Suprapubic skin (tissue), 4 donors: ENCODE measurements at regions not wholly inside any gene's neighbourhood (a gene's known extent, or its start where the extent isn't known, plus 50 kb on each side); places are given as distances from the start of the nearest gene placed in this dataset.

Source experiments
- DNase-seq, 2 donors: peaks; one replicate each; pipeline ENCODE4 v3.0.0-alpha.2; 2019; ENCODE audit warnings: low spot score in 2 of 2
- H3K27ac ChIP-seq: fragments of 200-600 bp; sonication (generic); one replicate; pipeline ENCODE4 v1.5.1; 2019
- H3K27me3 ChIP-seq: fragments of 200-600 bp; sonication (generic); one replicate; pipeline ENCODE4 v1.5.1; 2019
- H3K36me3 ChIP-seq: fragments of 200-600 bp; sonication (generic); one replicate; pipeline ENCODE4 v1.5.1; 2019
- H3K4me1 ChIP-seq: fragments of 200-600 bp; sonication (generic); one replicate; pipeline ENCODE4 v1.5.1; 2019
- H3K4me3 ChIP-seq: fragments of 200-600 bp; sonication (generic); one replicate; pipeline ENCODE4 v1.5.1; 2019; ENCODE audit warnings: mild to moderate bottlenecking
- H3K9me3 ChIP-seq: fragments of 200-600 bp; sonication (generic); one replicate; pipeline ENCODE4 v1.5.1; 2019
- EP300 ChIP-seq: sonication (generic); formaldehyde crosslinking; IDR thresholded peaks from one replicate; pipeline ENCODE4 v1.6.1; 2017; ENCODE audit warnings: antibody characterized with exemption
- POLR2A ChIP-seq, 2 donors: fragments of 450-650 bp; IDR thresholded peaks; one replicate each; pipeline ENCODE4 v1.6.1; 2017; ENCODE audit warnings: antibody characterized with exemption in 2 of 2, mild to moderate bottlenecking in 2 of 2, moderate library complexity in 2 of 2
- POLR2AphosphoS5 ChIP-seq, 3 donors: sonication (generic); formaldehyde crosslinking; IDR thresholded peaks; one replicate each; pipeline ENCODE4 v1.6.1; 2017; ENCODE audit warnings: antibody characterized with exemption in 3 of 3
- whole genome bisulfite sequencing: methylation state at CpG from one replicate; pipeline ENCODE4 v1.1.5; 2018; 5-methylcytosine and 5-hydroxymethylcytosine counted together
- TF ChIP-seq, protein P1 (sequence below), 2 donors: fragments of 200-600 bp in 1 of 2; fragments of 450-650 bp in 1 of 2; sonication (generic) in 1 of 2; IDR thresholded peaks; one replicate each; pipeline ENCODE4 v1.5.1; 2016 to 2019; ENCODE audit warnings: antibody characterized with exemption in 2 of 2, mild to moderate bottlenecking in 1 of 2, moderate library complexity in 1 of 2

DNA sequence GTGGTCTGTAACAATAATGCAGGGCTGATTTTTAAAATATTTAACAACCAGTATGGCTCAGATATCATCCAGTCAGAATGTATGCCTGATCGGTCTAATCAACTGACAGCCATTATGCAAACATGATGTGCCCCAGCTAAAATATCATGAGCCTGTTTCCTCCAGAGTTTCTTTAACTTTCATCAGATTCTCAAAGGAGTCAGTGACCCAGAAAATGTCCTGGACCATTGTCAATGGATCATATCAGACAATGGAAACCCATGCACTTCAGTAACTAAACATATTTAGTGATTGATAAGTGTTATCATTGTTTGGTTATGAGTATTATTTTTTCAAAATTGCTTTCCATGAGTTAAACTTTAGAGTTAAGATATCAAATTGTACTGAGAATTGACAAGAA is 173.5 kb downstream of the LMBRD1 start:
- no peaks in the 10 kb centered on the region for H3K9me3 ChIP-seq
- no peak for DNase-seq
- no peaks in the 10 kb centered on the region for H3K27me3 ChIP-seq
- H3K36me3 ChIP-seq: no peaks in the 10 kb centered on the region
- 90% methylated on average over 1 of the region's 1 CpG for WGBS
- no peak overlapping the region for H3K4me3 ChIP-seq
- H3K4me1 ChIP-seq: no peaks in the 10 kb centered on the region
- TF ChIP-seq POLR2A (IDR thresholded peaks at IDR 0.05): no peak
- TF ChIP-seq EP300: no peak
- TF ChIP-seq, protein P1, sequence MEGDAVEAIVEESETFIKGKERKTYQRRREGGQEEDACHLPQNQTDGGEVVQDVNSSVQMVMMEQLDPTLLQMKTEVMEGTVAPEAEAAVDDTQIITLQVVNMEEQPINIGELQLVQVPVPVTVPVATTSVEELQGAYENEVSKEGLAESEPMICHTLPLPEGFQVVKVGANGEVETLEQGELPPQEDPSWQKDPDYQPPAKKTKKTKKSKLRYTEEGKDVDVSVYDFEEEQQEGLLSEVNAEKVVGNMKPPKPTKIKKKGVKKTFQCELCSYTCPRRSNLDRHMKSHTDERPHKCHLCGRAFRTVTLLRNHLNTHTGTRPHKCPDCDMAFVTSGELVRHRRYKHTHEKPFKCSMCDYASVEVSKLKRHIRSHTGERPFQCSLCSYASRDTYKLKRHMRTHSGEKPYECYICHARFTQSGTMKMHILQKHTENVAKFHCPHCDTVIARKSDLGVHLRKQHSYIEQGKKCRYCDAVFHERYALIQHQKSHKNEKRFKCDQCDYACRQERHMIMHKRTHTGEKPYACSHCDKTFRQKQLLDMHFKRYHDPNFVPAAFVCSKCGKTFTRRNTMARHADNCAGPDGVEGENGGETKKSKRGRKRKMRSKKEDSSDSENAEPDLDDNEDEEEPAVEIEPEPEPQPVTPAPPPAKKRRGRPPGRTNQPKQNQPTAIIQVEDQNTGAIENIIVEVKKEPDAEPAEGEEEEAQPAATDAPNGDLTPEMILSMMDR (IDR thresholded peaks at IDR 0.05): no peak
- no peak for TF ChIP-seq POLR2AphosphoS5 (IDR thresholded peaks at IDR 0.05)
- H3K27ac ChIP-seq: no peak overlapping the region

DNA sequence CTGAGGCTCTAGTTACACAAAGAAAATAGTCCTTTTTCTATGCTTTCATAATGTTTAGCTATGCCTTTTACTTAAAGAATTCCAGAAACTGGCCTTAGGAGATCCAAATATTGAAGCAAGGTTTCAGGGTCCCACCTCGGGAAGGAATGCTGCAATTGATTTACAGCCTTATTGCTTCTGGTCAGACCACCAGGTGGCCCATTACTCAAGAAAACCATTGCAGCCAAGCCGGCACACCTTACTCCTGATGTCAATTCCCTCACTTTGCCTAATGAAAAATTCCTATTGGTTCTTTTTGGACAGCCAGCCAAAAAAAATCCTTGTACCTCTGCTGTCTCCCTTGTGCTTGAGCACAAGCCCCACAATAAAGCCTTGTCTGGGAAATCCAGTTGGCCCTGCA is 173.9 kb downstream of the LMBRD1 start:
- TF ChIP-seq, protein P1 (IDR thresholded peaks at IDR 0.05): no peak
- TF ChIP-seq POLR2AphosphoS5 (IDR thresholded peaks at IDR 0.05) (no peak), POLR2A (IDR thresholded peaks at IDR 0.05) (no peak)
- no peaks in the 10 kb centered on the region for H3K27me3 ChIP-seq
- no peak for DNase-seq
- H3K27ac ChIP-seq: no peak overlapping the region
- no peaks in the 10 kb centered on the region for H3K36me3 ChIP-seq
- H3K9me3 ChIP-seq: no peaks in the 10 kb centered on the region
- 19% methylated on average over 2 of the region's 2 CpGs for WGBS
- no peak overlapping the region for H3K4me3 ChIP-seq
- no peaks in the 10 kb centered on the region for H3K4me1 ChIP-seq

DNA sequence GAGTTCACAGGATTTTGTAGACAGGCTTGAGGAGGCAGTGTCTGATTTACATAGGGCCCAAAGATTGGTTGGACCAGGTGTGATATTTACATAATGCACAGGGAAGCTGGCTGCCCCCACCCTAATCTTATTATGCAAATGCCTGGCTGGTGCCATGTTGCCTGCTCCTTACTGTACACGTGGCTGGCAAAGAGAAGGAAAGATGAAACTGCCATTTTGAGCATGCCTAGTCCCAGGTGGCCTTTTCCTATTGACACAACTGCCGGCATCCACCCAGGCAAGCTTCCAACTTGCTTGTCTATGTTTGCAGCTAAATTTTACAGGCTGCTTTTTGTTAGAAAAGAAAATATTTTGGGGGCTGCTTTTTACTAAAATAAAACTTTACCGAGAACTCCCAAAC is 174.6 kb downstream of the LMBRD1 start:
- Histone ChIP-seq H3K36me3 (no peaks in the 10 kb centered on the region), H3K27me3 (no peaks in the 10 kb centered on the region), H3K4me3 (no peak overlapping the region), H3K9me3 (no peaks in the 10 kb centered on the region), H3K27ac (no peak overlapping the region), H3K4me1 (no peaks in the 10 kb centered on the region)
- no peak for TF ChIP-seq POLR2A (IDR thresholded peaks at IDR 0.05)
- no peak for TF ChIP-seq POLR2AphosphoS5 (IDR thresholded peaks at IDR 0.05)
- TF ChIP-seq, protein P1 (IDR thresholded peaks at IDR 0.05): no peak
- TF ChIP-seq EP300: no peak
- no peak for DNase-seq
- 53% methylated on average over 3 of the region's 3 CpGs for WGBS

DNA sequence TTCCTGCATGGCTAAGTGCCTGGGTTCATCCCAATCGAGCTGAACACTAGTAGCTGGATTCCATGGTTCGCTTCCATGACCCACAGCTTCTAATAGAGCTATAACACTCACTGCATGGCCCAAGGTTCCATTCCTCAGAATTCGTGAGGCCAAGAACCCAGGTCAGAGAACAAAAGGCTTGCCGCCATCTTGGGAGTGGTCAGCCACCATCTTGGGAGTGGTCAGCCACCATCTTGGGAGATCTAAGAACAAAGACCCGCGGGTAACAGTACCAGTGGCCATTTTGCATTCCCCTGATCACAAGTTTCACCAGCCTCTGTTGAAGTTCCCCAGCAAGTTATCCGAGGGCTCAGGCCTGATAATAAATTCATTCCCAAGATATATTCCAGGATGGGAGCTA is 179.6 kb downstream of the LMBRD1 start:
- TF ChIP-seq POLR2A (IDR thresholded peaks at IDR 0.05) (no peak), EP300 (no peak), POLR2AphosphoS5 (IDR thresholded peaks at IDR 0.05) (no peak)
- TF ChIP-seq, protein P1 (IDR thresholded peaks at IDR 0.05): no peak
- Histone ChIP-seq H3K4me3 (no peak overlapping the region), H3K27ac (no peak overlapping the region), H3K9me3 (no peaks in the 10 kb centered on the region), H3K4me1 (no peaks in the 10 kb centered on the region), H3K27me3 (no peaks in the 10 kb centered on the region), H3K36me3 (no peaks in the 10 kb centered on the region)
- DNase-seq: no peak
- 92% methylated on average over 7 of the region's 7 CpGs for WGBS

DNA sequence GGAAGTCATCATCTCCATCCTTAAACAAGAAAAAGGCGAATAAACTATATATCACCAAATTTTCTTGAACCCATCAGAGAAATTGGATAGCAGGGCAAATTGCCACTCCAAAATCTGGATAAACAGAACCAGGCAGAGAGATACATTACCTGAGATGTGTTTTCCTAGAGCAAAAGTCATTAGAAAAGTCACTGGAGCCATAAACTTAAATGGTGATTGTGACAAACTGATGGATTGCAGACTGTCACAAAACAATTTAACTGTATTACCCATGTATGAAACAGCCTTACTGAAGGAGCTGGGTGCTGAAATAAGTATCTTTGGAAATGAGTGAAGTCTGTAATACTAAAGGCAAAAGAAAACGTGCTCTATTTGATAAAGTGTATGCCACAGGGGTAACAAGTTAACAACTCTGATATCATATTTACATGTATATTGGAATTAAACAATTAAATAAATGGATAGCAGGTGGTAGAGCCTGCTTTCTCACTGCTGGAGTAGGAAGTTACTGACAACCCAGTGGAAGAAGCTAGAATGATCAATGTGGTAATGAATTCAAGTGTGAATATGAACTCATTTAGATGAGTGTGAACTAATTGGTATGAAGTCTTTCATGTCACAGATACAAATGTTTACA is 186.9 kb downstream of the LMBRD1 start:
- Histone ChIP-seq H3K9me3 (no peaks in the 10 kb centered on the region), H3K4me3 (no peak overlapping the region), H3K36me3 (no peaks in the 10 kb centered on the region), H3K27me3 (no peaks in the 10 kb centered on the region), H3K4me1 (no peaks in the 10 kb centered on the region), H3K27ac (no peak overlapping the region)
- WGBS: 62% methylated on average over 2 of the region's 2 CpGs
- TF ChIP-seq POLR2A (IDR thresholded peaks at IDR 0.05): no peak
- no peak for TF ChIP-seq EP300
- TF ChIP-seq, protein P1 (IDR thresholded peaks at IDR 0.05): no peak
- TF ChIP-seq POLR2AphosphoS5 (IDR thresholded peaks at IDR 0.05): no peak
- DNase-seq: no peak
